Ureter (tissue), 1 donor: ENCODE measurements at regions not wholly inside any gene's neighbourhood (a gene's known extent, or its start where the extent isn't known, plus 50 kb on each side); places are given as distances from the start of the nearest gene placed in this dataset.
"Not testable (repeated sequence)": the region's sequence is repeated elsewhere in the genome, so short reads cannot be mapped to it uniquely, and the experiment has no call there.

Source experiments
- DNase-seq: peaks from one replicate; pipeline ENCODE4 v3.0.0-alpha.2; 2020; ENCODE audit warnings: low spot score
- donor health status: DM: yes; HTN: yes; CAD: no.

GRCh38 chr19:31037286-31037980, 311.8 kb downstream of the TSHZ3 start:
- no peak for DNase-seq

GRCh38 chr19:31031455-31031854, 317.8 kb downstream of the TSHZ3 start:
- DNase-seq, result not testable (repeated sequence)

GRCh38 chr19:31023038-31023437, 326.2 kb downstream of the TSHZ3 start:
- no peak for DNase-seq

- no peak for DNase-seq
Measured at GRCh38 chr19:31018936-31019335, 330.3 kb downstream of the TSHZ3 start.

GRCh38 chr19:31015778-31016177, 333.5 kb downstream of the TSHZ3 start:
- no peak for DNase-seq

- DNase-seq, result no peak
Measured at GRCh38 chr19:31014668-31015067, 334.6 kb downstream of the TSHZ3 start.

GRCh38 chr19:31013384-31014020, 335.7 kb downstream of the TSHZ3 start:
- DNase-seq, result no peak

- DNase-seq, result no peak
Measured at GRCh38 chr19:31002518-31003244, 346.6 kb downstream of the TSHZ3 start.

GRCh38 chr19:31001991-31002390, 347.2 kb downstream of the TSHZ3 start:
- DNase-seq, result no peak

- no peak for DNase-seq
Measured at GRCh38 chr19:31000913-31001312, 348.3 kb downstream of the TSHZ3 start.

- DNase-seq, result no peak
Measured at GRCh38 chr19:30999726-31000125, 349.5 kb downstream of the TSHZ3 start.

GRCh38 chr19:30997222-30997621, 352.0 kb downstream of the TSHZ3 start:
- DNase-seq, result no peak

- DNase-seq, result no peak
Measured at GRCh38 chr19:30978639-30979038, 370.6 kb downstream of the TSHZ3 start.

GRCh38 chr19:30969591-30969990, 379.6 kb downstream of the TSHZ3 start:
- DNase-seq, result no peak

- no peak for DNase-seq
Measured at GRCh38 chr19:30968841-30969399, 380.3 kb downstream of the TSHZ3 start.

GRCh38 chr19:30968210-30968609, 381.0 kb downstream of the TSHZ3 start:
- DNase-seq, result no peak

- no peak for DNase-seq
Measured at GRCh38 chr19:30966486-30966885, 382.8 kb downstream of the TSHZ3 start.

GRCh38 chr19:30959011-30959410, 390.2 kb downstream of the TSHZ3 start:
- DNase-seq, result no peak

- no peak for DNase-seq
Measured at GRCh38 chr19:30955112-30956104, 393.8 kb downstream of the TSHZ3 start.

- not testable (repeated sequence) for DNase-seq
Measured at GRCh38 chr19:30944276-30944932, 404.8 kb downstream of the TSHZ3 start.
